GM12874 (cell line): ENCODE measurements at regions not wholly inside any gene's neighbourhood (a gene's known extent, or its start where the extent isn't known, plus 50 kb on each side); places are given as distances from the start of the nearest gene placed in this dataset.

ENCODE experiments used
- CTCF ChIP-seq: IDR thresholded peaks from 2 replicates; pipeline ENCODE4 v1.5.1; 2011; ENCODE audit warnings: low read depth, mild to moderate bottlenecking, control low read depth, low read length, moderate library complexity; ENCODE audit not compliant: insufficient read depth

GRCh38 chr1:230543085-230543484 is 99.2 kb upstream of the COG2 start:
- TF ChIP-seq CTCF = no peak

GRCh38 chr1:230542681-230543080 is 99.6 kb upstream of the COG2 start:
- no peak for TF ChIP-seq CTCF

GRCh38 chr1:230542054-230542453 is 100.2 kb upstream of the COG2 start:
- no peak for TF ChIP-seq CTCF

GRCh38 chr1:230541306-230541705 is 101.0 kb upstream of the COG2 start:
- TF ChIP-seq CTCF = no peak

- no peak for TF ChIP-seq CTCF
Measured at GRCh38 chr1:230540421-230541155, 101.7 kb upstream of the COG2 start.

- no peak for TF ChIP-seq CTCF
Measured at GRCh38 chr1:230537456-230537855, 104.8 kb upstream of the COG2 start.

GRCh38 chr1:230536641-230537155 is 105.6 kb upstream of the COG2 start:
- TF ChIP-seq CTCF = no peak
